GM23338 (cell line): ENCODE measurements at regions not wholly inside any gene's neighbourhood (a gene's known extent, or its start where the extent isn't known, plus 50 kb on each side); places are given as distances from the start of the nearest gene placed in this dataset.

Experiments
- CREB1 ChIP-seq: fragments of 250-450 bp; sonication (Bioruptor Pico); IDR thresholded peaks from 2 replicates; pipeline ENCODE4 v1.5.0; 2020; ENCODE audit warnings: low read depth, mild to moderate bottlenecking, moderate library complexity
- EZH2 ChIP-seq: fragments of 200-600 bp; sonication (generic); IDR thresholded peaks from one replicate; pipeline ENCODE4 v1.8.0; 2017; ENCODE audit warnings: antibody characterized with exemption, mild to moderate bottlenecking, low read depth; ENCODE audit not compliant: unreplicated experiment
- EZH2phosphoT487 ChIP-seq: fragments of 200-600 bp; sonication (generic); IDR thresholded peaks from one replicate; pipeline ENCODE4 v1.8.1; 2018; ENCODE audit warnings: antibody characterized with exemption; ENCODE audit not compliant: unreplicated experiment
- JUNB ChIP-seq: IDR thresholded peaks from one replicate; pipeline ENCODE4 v1.6.1; 2016; ENCODE audit warnings: antibody characterized with exemption; ENCODE audit not compliant: unreplicated experiment
- POLR2AphosphoS5 ChIP-seq: IDR thresholded peaks from 2 replicates; pipeline ENCODE4 v1.6.1; 2016; ENCODE audit warnings: antibody characterized with exemption, low read depth
- ZNF331 ChIP-seq: fragments of 250-450 bp; sonication (Bioruptor Pico); IDR thresholded peaks from 2 replicates; pipeline ENCODE4 v1.5.0; 2020; ENCODE audit warnings: low read depth, mild to moderate bottlenecking, moderate library complexity
- TF ChIP-seq, protein P1 (sequence below), 2 experiments: fragments of 200-600 bp in 1 of 2; sonication (generic) in 1 of 2; conservative IDR thresholded peaks; 2 replicates each; pipeline versions ENCODE4 v1.5.1 to v1.6.1; 2016 to 2017; ENCODE audit warnings: antibody characterized with exemption in 2 of 2, low read depth in 2 of 2, mild to moderate bottlenecking in 2 of 2, moderate library complexity in 1 of 2
- TF ChIP-seq, protein P2 (sequence below): IDR thresholded peaks from one replicate; pipeline ENCODE4 v1.6.1; 2018; ENCODE audit warnings: antibody characterized with exemption; ENCODE audit not compliant: unreplicated experiment

DNA sequence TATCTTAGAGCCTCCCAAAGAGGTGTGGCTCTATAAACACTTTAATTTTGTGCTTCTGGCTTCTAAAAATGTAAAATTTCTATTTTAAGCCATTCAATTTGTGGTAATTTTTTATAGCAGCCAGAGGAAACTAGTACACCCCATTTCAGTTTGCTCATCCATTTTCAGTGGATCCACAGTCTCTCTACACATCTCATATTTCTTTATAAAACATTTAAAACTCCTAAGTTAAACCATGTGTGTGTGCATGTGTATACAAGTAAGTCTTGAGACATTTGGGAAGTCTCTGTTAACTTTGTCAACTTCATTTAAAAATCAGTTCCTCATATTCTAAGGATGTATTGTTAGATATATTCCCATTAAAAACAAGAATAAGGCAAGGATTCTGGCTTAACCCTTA lies 273.2 kb downstream of the IL15 start:
- TF ChIP-seq EZH2 (no peak), POLR2AphosphoS5 (no peak), EZH2phosphoT487 (no peak), JUNB (no peak), ZNF331 (CRISPR knock-in tag) (no peak), CREB1 (CRISPR knock-in tag) (no peak)
- TF ChIP-seq, protein P1, sequence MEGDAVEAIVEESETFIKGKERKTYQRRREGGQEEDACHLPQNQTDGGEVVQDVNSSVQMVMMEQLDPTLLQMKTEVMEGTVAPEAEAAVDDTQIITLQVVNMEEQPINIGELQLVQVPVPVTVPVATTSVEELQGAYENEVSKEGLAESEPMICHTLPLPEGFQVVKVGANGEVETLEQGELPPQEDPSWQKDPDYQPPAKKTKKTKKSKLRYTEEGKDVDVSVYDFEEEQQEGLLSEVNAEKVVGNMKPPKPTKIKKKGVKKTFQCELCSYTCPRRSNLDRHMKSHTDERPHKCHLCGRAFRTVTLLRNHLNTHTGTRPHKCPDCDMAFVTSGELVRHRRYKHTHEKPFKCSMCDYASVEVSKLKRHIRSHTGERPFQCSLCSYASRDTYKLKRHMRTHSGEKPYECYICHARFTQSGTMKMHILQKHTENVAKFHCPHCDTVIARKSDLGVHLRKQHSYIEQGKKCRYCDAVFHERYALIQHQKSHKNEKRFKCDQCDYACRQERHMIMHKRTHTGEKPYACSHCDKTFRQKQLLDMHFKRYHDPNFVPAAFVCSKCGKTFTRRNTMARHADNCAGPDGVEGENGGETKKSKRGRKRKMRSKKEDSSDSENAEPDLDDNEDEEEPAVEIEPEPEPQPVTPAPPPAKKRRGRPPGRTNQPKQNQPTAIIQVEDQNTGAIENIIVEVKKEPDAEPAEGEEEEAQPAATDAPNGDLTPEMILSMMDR (conservative IDR thresholded peaks at IDR 0.05; ENCODE audit: low read depth in 2 of 2), result no peak
- TF ChIP-seq, protein P2, sequence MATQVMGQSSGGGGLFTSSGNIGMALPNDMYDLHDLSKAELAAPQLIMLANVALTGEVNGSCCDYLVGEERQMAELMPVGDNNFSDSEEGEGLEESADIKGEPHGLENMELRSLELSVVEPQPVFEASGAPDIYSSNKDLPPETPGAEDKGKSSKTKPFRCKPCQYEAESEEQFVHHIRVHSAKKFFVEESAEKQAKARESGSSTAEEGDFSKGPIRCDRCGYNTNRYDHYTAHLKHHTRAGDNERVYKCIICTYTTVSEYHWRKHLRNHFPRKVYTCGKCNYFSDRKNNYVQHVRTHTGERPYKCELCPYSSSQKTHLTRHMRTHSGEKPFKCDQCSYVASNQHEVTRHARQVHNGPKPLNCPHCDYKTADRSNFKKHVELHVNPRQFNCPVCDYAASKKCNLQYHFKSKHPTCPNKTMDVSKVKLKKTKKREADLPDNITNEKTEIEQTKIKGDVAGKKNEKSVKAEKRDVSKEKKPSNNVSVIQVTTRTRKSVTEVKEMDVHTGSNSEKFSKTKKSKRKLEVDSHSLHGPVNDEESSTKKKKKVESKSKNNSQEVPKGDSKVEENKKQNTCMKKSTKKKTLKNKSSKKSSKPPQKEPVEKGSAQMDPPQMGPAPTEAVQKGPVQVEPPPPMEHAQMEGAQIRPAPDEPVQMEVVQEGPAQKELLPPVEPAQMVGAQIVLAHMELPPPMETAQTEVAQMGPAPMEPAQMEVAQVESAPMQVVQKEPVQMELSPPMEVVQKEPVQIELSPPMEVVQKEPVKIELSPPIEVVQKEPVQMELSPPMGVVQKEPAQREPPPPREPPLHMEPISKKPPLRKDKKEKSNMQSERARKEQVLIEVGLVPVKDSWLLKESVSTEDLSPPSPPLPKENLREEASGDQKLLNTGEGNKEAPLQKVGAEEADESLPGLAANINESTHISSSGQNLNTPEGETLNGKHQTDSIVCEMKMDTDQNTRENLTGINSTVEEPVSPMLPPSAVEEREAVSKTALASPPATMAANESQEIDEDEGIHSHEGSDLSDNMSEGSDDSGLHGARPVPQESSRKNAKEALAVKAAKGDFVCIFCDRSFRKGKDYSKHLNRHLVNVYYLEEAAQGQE, result no peak
